Left lung (tissue), 4 donors: ENCODE measurements at regions not wholly inside any gene's neighbourhood (a gene's known extent, or its start where the extent isn't known, plus 50 kb on each side); places are given as distances from the start of the nearest gene placed in this dataset.
A peak's percentile ranks its signal among the peaks of the same experiment; 100 is the strongest.
"Not testable (repeated sequence)": the region's sequence is repeated elsewhere in the genome, so short reads cannot be mapped to it uniquely, and the experiment has no call there.

Experiments
- ATAC-seq: fragments of 200-7000 bp; cut with Tn5 transposase; one replicate; pipeline ENCODE4 v1.9.1; 2020; ENCODE audit warnings: moderate library complexity
- DNase-seq, 4 donors: peaks; one replicate each; pipeline ENCODE4 v3.0.0-alpha.2; 2013 to 2020
- H3K27ac ChIP-seq, 2 donors: fragments of 200-600 bp; sonication (generic) in 1 of 2; one replicate each; pipeline versions ENCODE4 v1.5.0 to v1.8.0; 2020 to 2021
- H3K27me3 ChIP-seq, 2 donors: fragments of 200-600 bp; sonication (generic) in 1 of 2; one replicate each; pipeline versions ENCODE4 v1.5.0 to v1.8.0; 2020 to 2021
- H3K36me3 ChIP-seq, 2 donors: fragments of 200-600 bp; sonication (generic) in 1 of 2; one replicate each; pipeline versions ENCODE4 v1.5.0 to v1.8.0; 2020 to 2021
- H3K4me1 ChIP-seq, 2 donors: fragments of 200-600 bp; one replicate each; pipeline ENCODE4 v1.8.0; 2021
- H3K4me3 ChIP-seq, 2 donors: fragments of 200-600 bp; sonication (generic) in 1 of 2; one replicate each; pipeline versions ENCODE4 v1.5.0 to v1.8.0; 2020 to 2021; ENCODE audit warnings: mild to moderate bottlenecking in 1 of 2
- H3K9me3 ChIP-seq, 2 donors: fragments of 200-600 bp; sonication (generic) in 1 of 2; one replicate each; pipeline versions ENCODE4 v1.5.0 to v1.8.0; 2020 to 2021
- CTCF ChIP-seq, 2 donors: fragments of 200-600 bp; sonication (generic) in 1 of 2; IDR thresholded peaks; one replicate each; pipeline versions ENCODE4 v1.5.0 to v1.8.0; 2021; ENCODE audit warnings: antibody characterized with exemption in 2 of 2
- intact Hi-C, 2 donors: fragments of 100-400 bp; cut with DNase I; formaldehyde crosslinking; loops; one replicate each; pipeline versions ENCODE4 v1.11.2 to v1.14.2; 2022
- donor health status: DM: no; HTN: yes; CAD: no.
- donor health status: DM: no; HTN: no; CAD: no.

DNA sequence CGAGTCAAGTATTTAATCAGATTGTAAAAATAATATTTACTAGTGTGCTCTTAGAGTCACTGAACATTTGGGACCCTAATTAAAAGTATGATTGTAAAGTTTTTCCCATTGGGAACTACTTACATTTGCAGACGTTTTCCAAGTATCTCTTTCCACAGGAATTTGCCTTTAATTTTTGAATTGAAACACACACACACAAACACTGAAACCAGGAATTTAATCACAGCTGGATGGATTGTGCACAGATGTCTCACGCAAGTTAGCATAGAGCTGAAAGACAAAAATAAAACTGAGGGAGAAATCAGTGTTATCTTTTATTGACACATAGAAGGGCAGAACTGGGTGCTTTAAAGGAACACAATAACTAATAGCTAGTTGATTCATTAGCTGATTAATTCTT is 230.7 kb downstream of the RND3 start:
- H3K9me3 ChIP-seq: no peaks in the 10 kb centered on the region
- no peaks in the 10 kb centered on the region for H3K27me3 ChIP-seq
- DNase-seq: no peak
- H3K27ac ChIP-seq: no peak overlapping the region
- H3K36me3 ChIP-seq: no peaks in the 10 kb centered on the region
- no peak overlapping the region for H3K4me3 ChIP-seq
- TF ChIP-seq CTCF (IDR thresholded peaks at IDR 0.05): no peak
- intact Hi-C loops: no loop called here
- H3K4me1 ChIP-seq: no peaks in the 10 kb centered on the region
- ATAC-seq: no peak

DNA sequence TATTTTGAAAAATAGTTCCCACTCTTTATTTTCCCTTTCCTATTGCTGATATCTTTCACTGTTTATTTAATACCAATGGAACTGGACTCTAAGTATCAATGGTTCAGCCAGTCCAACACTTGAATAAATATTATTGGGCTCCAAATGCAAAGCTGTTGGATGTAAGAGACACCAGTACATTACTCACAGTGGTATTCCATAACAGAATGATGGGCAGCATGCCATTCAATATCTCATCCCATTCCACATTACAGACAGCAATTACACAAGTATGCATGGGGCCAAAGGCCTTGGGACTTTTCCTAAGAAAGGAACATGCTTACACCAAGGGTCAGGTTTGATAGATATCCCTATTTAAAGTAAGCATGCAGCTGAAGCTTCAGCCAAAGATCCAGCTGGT is 231.9 kb downstream of the RND3 start:
- ATAC-seq: no peak
- no peaks in the 10 kb centered on the region for H3K27me3 ChIP-seq
- no peak overlapping the region for H3K4me3 ChIP-seq
- intact Hi-C loops: no loop called here
- H3K27ac ChIP-seq: no peak overlapping the region
- no peaks in the 10 kb centered on the region for H3K9me3 ChIP-seq
- H3K36me3 ChIP-seq: no peaks in the 10 kb centered on the region
- H3K4me1 ChIP-seq: no peaks in the 10 kb centered on the region
- DNase-seq: no peak
- no peak for TF ChIP-seq CTCF (IDR thresholded peaks at IDR 0.05)

GRCh38 chr2:150249735-150250134 is 237.7 kb downstream of the RND3 start:
- H3K4me1 ChIP-seq, ATAC-seq, intact Hi-C loops, H3K9me3 ChIP-seq, H3K4me3 ChIP-seq, H3K27me3 ChIP-seq, DNase-seq, H3K36me3 ChIP-seq, H3K27ac ChIP-seq: not testable (repeated sequence)

DNA sequence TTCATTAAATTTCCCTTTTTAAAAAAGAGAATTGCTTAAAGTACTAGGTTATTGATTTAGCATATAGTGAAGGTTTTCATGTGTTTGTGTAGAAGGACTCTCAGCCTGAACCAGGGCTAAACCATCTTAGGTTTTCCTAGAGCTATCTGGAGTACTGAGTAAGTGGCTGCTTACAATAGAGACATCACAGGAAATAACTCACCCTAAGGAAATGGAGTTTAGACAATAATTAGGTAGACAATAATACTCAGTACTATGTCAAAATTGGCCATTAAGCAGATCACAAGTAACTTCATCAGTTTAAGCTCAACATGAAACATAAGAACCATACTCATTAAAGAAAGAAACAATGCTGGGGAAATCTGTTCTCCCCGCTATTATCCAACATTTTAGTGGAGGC is 240.0 kb downstream of the RND3 start:
- Histone ChIP-seq H3K4me1 (no peaks in the 10 kb centered on the region), H3K9me3 (peaks cover 0 to 5% of the 10 kb centered on the region in 2 donors), H3K36me3 (no peaks in the 10 kb centered on the region), H3K27ac (no peak overlapping the region), H3K27me3 (no peaks in the 10 kb centered on the region), H3K4me3 (no peak overlapping the region)
- ATAC-seq: no peak
- intact Hi-C loops: no loop called here
- no peak for TF ChIP-seq CTCF (IDR thresholded peaks at IDR 0.05)
- DNase-seq: no peak

DNA sequence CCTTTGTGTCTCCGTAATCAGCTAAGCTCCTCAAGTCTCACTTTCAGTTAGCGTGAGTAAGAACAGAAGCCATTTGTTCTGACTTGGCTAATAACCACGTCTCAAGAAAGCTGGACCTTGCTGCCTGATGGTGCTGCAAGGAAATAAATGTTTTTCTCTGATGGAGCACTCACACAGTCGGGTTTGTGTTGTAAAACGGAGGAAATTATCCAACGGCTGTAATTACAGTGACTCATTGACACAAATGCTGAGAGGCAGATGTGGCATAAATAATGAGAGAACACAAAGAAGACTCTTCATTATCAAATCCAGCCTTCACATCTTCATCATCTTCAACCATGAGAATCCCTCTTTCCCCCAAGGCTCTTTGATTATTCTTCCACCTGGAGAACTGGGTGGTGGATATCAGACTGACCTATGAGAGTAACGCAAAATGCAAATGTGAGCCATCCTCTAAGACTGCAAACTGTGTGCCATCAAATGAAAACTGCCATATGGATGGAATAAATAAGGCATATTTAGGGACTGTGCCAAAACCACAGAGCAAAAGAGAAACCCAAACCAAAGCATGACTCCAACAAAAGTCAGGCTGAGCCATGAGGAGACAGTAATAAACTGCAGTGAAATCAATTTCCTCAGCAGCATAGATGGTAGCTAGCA is 252.6 kb downstream of the RND3 start:
- DNase-seq (peak in 1 of 4 donors; percentile 59), ATAC-seq (peak; percentile 55)
- H3K4me1 ChIP-seq: no peaks in the 10 kb centered on the region
- H3K36me3 ChIP-seq: no peaks in the 10 kb centered on the region
- no peak overlapping the region for H3K27ac ChIP-seq
- H3K27me3 ChIP-seq: no peaks in the 10 kb centered on the region
- intact Hi-C loops: no loop called here
- no peak for TF ChIP-seq CTCF (IDR thresholded peaks at IDR 0.05)
- no peak overlapping the region for H3K4me3 ChIP-seq
- H3K9me3 ChIP-seq: no peaks in the 10 kb centered on the region

GRCh38 chr2:150232871-150233270 is 254.6 kb downstream of the RND3 start:
- intact Hi-C loops: no loop called here
- TF ChIP-seq CTCF (IDR thresholded peaks at IDR 0.05): no peak
- no peaks in the 10 kb centered on the region for H3K27me3 ChIP-seq
- no peak overlapping the region for H3K4me3 ChIP-seq
- no peaks in the 10 kb centered on the region for H3K4me1 ChIP-seq
- no peaks in the 10 kb centered on the region for H3K36me3 ChIP-seq
- ATAC-seq: no peak
- H3K9me3 ChIP-seq: no peaks in the 10 kb centered on the region
- H3K27ac ChIP-seq: no peak overlapping the region
- DNase-seq: no peak
